ENCODE measurements at regions not wholly inside any gene's neighbourhood (a gene's known extent, or its start where the extent isn't known, plus 50 kb on each side); places are given as distances from the start of the nearest gene placed in this dataset.

DNA sequence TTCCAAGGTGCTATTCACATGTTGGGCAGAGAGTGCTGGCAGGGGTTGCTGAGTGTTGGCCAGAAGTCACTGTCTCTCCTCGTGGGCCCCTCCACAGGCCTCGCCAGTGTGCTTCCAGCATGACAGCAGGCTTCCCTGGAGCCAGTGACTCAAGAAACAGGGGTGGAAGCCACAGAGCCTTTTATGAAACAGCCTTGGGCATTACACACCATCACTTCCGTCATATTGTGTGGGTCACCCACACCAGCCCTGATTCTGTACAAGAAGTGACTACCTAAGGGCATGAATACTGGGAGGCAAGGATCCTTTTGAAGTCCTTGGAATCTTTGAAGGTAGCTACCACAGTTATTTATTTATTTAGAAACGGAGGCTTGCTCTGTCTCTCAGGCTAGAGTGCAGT is 177.6 kb upstream of the UBE3A start:
- DNase-seq (ENCODE audit: extremely low spot score) = no peak
- TF ChIP-seq, protein P1, sequence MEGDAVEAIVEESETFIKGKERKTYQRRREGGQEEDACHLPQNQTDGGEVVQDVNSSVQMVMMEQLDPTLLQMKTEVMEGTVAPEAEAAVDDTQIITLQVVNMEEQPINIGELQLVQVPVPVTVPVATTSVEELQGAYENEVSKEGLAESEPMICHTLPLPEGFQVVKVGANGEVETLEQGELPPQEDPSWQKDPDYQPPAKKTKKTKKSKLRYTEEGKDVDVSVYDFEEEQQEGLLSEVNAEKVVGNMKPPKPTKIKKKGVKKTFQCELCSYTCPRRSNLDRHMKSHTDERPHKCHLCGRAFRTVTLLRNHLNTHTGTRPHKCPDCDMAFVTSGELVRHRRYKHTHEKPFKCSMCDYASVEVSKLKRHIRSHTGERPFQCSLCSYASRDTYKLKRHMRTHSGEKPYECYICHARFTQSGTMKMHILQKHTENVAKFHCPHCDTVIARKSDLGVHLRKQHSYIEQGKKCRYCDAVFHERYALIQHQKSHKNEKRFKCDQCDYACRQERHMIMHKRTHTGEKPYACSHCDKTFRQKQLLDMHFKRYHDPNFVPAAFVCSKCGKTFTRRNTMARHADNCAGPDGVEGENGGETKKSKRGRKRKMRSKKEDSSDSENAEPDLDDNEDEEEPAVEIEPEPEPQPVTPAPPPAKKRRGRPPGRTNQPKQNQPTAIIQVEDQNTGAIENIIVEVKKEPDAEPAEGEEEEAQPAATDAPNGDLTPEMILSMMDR (IDR thresholded peaks at IDR 0.05; ENCODE audit: control extremely low read depth, extremely low read depth, low read depth, missing control alignments) = no peak
- ChIA-PET CTCF (no interaction called here), POLR2A (no interaction called here)

DNA sequence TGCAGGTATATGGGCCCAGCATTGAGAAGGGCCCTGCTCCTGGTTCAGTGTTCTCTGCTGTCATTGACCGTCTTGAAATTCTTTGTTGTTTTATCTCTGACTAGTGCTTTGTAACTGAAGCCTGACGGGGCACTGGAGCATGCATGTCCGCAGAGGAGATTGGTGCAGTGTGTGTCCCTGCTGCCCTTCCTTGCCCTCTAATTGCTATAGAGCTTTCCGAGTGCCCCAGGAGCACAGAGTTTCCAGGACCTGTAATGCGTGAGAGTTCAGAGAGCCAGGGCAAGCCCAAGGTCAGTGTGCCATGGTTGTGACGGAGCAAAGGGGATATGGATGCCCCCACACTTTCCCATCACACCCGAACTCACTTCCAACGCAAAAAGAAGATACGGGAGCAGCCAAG is 174.3 kb upstream of the UBE3A start:
- ChIA-PET POLR2A (no interaction called here), CTCF (no interaction called here)
- TF ChIP-seq, protein P1 (IDR thresholded peaks at IDR 0.05; ENCODE audit: control extremely low read depth, extremely low read depth, low read depth, missing control alignments) = no peak
- DNase-seq (ENCODE audit: extremely low spot score) = no peak

DNA sequence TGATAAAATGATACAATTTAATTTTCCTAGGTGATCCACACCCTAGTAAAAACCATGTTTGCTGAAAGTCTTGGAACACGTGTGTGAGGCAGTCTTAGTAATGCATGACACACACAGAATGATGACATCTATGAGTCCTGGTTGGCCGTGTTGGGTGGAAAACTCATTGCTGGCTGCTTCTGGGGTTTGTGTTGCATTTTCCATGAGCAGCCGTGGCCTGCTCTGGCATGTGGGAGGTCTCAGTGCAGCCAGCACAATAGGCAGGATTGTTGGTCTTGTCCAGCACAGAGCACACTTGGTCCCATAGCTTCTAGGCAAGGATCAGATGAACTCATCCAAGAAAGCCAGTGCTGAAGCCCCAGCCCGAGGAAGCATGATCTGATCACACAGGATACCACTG is 172.8 kb upstream of the UBE3A start:
- POLR2A ChIA-PET = no interaction called here
- CTCF ChIA-PET = no interaction called here
- no peak for DNase-seq (ENCODE audit: extremely low spot score)
- TF ChIP-seq, protein P1 (IDR thresholded peaks at IDR 0.05; ENCODE audit: control extremely low read depth, extremely low read depth, low read depth, missing control alignments) = no peak

DNA sequence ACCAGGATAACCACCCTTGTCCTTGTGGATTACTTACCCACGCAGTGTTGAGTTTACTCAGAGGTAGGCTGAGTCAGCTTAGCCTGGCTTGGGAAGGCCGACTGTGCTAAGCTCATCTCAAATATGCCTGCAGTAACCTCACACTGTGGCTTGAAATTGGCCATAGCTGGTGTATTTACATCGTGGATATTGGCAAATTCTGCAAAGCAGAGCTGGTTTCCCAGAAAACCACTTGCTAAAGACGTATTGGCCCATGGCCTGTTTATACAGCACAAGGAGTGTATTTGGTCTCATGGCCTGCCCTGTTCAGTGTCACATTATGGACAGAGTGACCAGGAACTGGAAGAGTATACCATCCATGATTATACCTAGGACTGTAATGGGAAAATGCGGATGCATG is 170.5 kb upstream of the UBE3A start:
- ChIA-PET POLR2A (no interaction called here), CTCF (no interaction called here)
- DNase-seq (ENCODE audit: extremely low spot score) = no peak
- TF ChIP-seq, protein P1 (IDR thresholded peaks at IDR 0.05; ENCODE audit: control extremely low read depth, extremely low read depth, low read depth, missing control alignments) = no peak

DNA sequence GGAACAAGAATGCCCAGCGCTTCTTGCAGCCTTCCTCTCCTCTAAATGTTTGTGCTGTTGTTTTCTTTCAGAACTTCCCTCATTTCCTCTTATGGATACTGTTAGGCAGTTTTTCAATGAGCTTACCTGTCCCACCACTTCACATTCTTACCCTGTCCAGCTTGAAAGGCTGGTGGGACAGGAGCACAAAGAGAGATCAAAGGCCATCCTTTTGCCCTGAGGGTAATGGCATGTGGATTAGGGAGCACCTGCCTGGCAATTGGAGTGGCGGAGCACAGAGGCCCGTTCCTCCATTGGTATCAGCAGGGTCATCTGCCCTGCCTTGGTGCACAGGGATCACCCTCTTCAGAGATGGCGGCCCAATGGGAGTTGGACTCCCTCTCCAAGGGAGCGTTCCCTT is 170.1 kb upstream of the UBE3A start:
- ChIA-PET POLR2A (no interaction called here), CTCF (no interaction called here)
- TF ChIP-seq, protein P1 (IDR thresholded peaks at IDR 0.05; ENCODE audit: control extremely low read depth, extremely low read depth, low read depth, missing control alignments) = no peak
- DNase-seq (ENCODE audit: extremely low spot score) = no peak

DNA sequence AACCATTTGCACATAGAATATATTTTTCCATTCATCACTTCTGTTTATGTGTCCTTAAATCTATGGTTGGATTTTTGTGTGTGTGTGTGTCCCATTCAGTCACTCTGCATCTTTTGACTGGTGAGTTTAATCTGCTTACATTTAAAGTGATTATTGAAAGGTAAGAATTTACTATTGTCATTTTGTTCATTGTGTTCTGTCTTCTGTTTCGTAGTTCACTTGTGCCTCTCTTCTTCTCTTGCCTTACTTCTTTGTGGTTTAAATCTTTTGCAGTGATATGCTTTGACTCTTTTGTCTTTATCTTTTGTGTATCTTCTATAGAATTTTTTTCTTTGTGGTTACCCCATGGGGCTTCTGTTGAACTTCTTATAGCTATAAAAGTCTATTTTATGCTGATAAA is 166.3 kb upstream of the UBE3A start:
- DNase-seq (ENCODE audit: extremely low spot score) = no peak
- TF ChIP-seq, protein P1 (IDR thresholded peaks at IDR 0.05; ENCODE audit: control extremely low read depth, extremely low read depth, low read depth, missing control alignments) = no peak
- CTCF ChIA-PET = no interaction called here

DNA sequence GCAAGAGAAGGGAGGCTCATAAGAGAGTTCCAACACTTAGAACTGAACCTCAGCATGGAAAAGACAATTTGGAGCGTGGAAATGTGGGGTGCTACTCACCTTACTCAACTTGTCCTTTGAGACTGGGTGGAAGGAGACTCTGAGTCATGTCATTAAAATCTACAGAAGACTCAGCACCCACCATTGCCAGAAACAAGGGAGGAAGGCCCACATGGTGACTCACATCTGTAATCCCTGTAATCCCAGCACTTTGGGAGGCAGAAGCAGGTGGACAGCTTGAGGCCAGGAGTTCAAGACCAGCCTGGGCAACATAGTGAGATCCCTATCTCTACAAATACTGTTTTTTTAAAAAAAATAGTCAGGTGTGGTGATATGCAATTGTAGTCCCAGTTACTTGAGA is 161.9 kb upstream of the UBE3A start:
- DNase-seq (ENCODE audit: extremely low spot score) = no peak
- TF ChIP-seq, protein P1 (IDR thresholded peaks at IDR 0.05; ENCODE audit: control extremely low read depth, extremely low read depth, low read depth, missing control alignments) = no peak
- CTCF ChIA-PET = no interaction called here
- POLR2A ChIA-PET = no interaction called here

More for the DNA sequence above, 166.3 kb upstream of the UBE3A start:
- POLR2A ChIA-PET = no interaction called here
